Vagina (tissue), 2 donors: ENCODE measurements at regions not wholly inside any gene's neighbourhood (a gene's known extent, or its start where the extent isn't known, plus 50 kb on each side); places are given as distances from the start of the nearest gene placed in this dataset.

Experiments
- CTCF ChIP-seq, 3 experiments: fragments of 450-650 bp in 2 of 3; fragments of 200-600 bp in 1 of 3; sonication (generic) in 1 of 3; IDR thresholded peaks; one replicate each; pipeline ENCODE4 v1.5.1; 2017 to 2019; ENCODE audit warnings: antibody characterized with exemption in 3 of 3, mild to moderate bottlenecking in 2 of 3, moderate library complexity in 2 of 3
- POLR2A ChIP-seq, 2 donors: fragments of 450-650 bp; IDR thresholded peaks; one replicate each; pipeline ENCODE4 v1.6.1; 2017; ENCODE audit warnings: antibody characterized with exemption in 2 of 2, mild to moderate bottlenecking in 2 of 2, moderate library complexity in 2 of 2
- POLR2AphosphoS5 ChIP-seq, 2 donors: sonication (generic); formaldehyde crosslinking; IDR thresholded peaks; one replicate each; pipeline ENCODE4 v1.9.0; 2017; ENCODE audit warnings: antibody characterized with exemption in 2 of 2, mild to moderate bottlenecking in 2 of 2, low read depth in 1 of 2; ENCODE audit not compliant: insufficient read depth in 1 of 2

GRCh38 chr7:156543699-156544598, 96.6 kb upstream of the RNF32 start:
- no peak for TF ChIP-seq POLR2A (IDR thresholded peaks at IDR 0.05)
- TF ChIP-seq CTCF (IDR thresholded peaks at IDR 0.05) = no peak
- TF ChIP-seq POLR2AphosphoS5 (IDR thresholded peaks at IDR 0.05; ENCODE audit: insufficient read depth in 1 of 2, low read depth in 1 of 2) = no peak
